ENCODE measurements at regions not wholly inside any gene's neighbourhood (a gene's known extent, or its start where the extent isn't known, plus 50 kb on each side); places are given as distances from the start of the nearest gene placed in this dataset.
"Not testable (repeated sequence)": the region's sequence is repeated elsewhere in the genome, so short reads cannot be mapped to it uniquely, and the experiment has no call there.

- H3K4me3 Mint-ChIP-seq (ENCODE audit: low read depth, unreplicated experiment), result no peak overlapping the region
- CTCF ChIA-PET, result interaction anchor here (0.6 to 0.7 kb wide), 2 partner anchors 406 to 1846 kb away, joined by 3 to 5 read pairs; no protein-coding TSS in a partner anchor
- no peak for DNase-seq
- no peaks in the 10 kb centered on the region for H3K27me3 Mint-ChIP-seq (ENCODE audit: unreplicated experiment)
- H3K27ac Mint-ChIP-seq (ENCODE audit: unreplicated experiment), result no peak overlapping the region
- H3K4me1 Mint-ChIP-seq (ENCODE audit: low read depth, unreplicated experiment), result no peaks in the 10 kb centered on the region
- TF ChIP-seq CTCF (IDR thresholded peaks at IDR 0.05; ENCODE audit: unreplicated experiment), result no peak
- peaks cover 6% of the 10 kb centered on the region for H3K9me3 Mint-ChIP-seq (ENCODE audit: low read depth, unreplicated experiment)
- BruUV-seq (replicated peaks), result no TSS peak
- intact Hi-C loops (cut with micrococcal nuclease; ENCODE audit: unreplicated experiment), result no loop called here
- peaks cover 5% of the 10 kb centered on the region for H3K36me3 Mint-ChIP-seq (ENCODE audit: insufficient read depth, unreplicated experiment)
These were observed 162.5 kb upstream of the MALRD1 start for GRCh38 chr10:18886102-18886501.

DNA sequence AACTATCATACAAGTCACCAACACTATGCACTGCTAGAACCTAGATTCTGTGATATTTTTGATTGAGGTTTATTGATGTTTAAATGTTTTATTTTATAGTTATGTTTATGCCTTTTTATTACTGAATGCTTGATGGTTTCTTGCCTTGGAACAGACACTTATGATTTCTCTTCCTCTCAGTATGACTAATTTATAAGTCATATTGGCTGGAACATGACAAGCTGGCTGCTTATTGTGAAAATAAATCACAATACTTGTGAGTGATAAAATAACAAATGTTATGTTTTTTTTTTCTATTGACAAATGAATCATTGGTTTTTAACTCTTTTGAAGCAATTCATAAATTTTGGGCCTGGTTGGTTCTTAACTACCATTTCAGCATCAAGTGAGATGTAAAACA lies 142.0 kb upstream of the MALRD1 start:
- Mint-ChIP-seq H3K4me1 (ENCODE audit: low read depth, unreplicated experiment) (no peaks in the 10 kb centered on the region), H3K27me3 (ENCODE audit: unreplicated experiment) (no peaks in the 10 kb centered on the region), H3K4me3 (ENCODE audit: low read depth, unreplicated experiment) (no peak overlapping the region), H3K9me3 (ENCODE audit: low read depth, unreplicated experiment) (peaks cover 13% of the 10 kb centered on the region), H3K36me3 (ENCODE audit: insufficient read depth, unreplicated experiment) (no peaks in the 10 kb centered on the region), H3K27ac (ENCODE audit: unreplicated experiment) (no peak overlapping the region)
- intact Hi-C loops (cut with micrococcal nuclease; ENCODE audit: unreplicated experiment), result no loop called here
- CTCF ChIA-PET, result no interaction called here
- no peak for TF ChIP-seq CTCF (IDR thresholded peaks at IDR 0.05; ENCODE audit: unreplicated experiment)
- no peak for DNase-seq
- BruUV-seq (replicated peaks), result no TSS peak

GRCh38 chr10:18917431-18917830 lies 131.2 kb upstream of the MALRD1 start:
- intact Hi-C loops (cut with micrococcal nuclease; ENCODE audit: unreplicated experiment); H3K36me3 Mint-ChIP-seq (ENCODE audit: insufficient read depth, unreplicated experiment); H3K27ac Mint-ChIP-seq (ENCODE audit: unreplicated experiment); BruUV-seq (replicated peaks); H3K4me1 Mint-ChIP-seq (ENCODE audit: low read depth, unreplicated experiment); H3K4me3 Mint-ChIP-seq (ENCODE audit: low read depth, unreplicated experiment); CTCF ChIA-PET; H3K9me3 Mint-ChIP-seq (ENCODE audit: low read depth, unreplicated experiment); H3K27me3 Mint-ChIP-seq (ENCODE audit: unreplicated experiment); DNase-seq: not testable (repeated sequence)

GRCh38 chr10:18918532-18918931 lies 130.1 kb upstream of the MALRD1 start:
- DNase-seq, result no peak
- no TSS peak for BruUV-seq (replicated peaks)
- Mint-ChIP-seq H3K27me3 (ENCODE audit: unreplicated experiment) (no peaks in the 10 kb centered on the region), H3K4me1 (ENCODE audit: low read depth, unreplicated experiment) (no peaks in the 10 kb centered on the region), H3K9me3 (ENCODE audit: low read depth, unreplicated experiment) (peaks cover 12% of the 10 kb centered on the region), H3K36me3 (ENCODE audit: insufficient read depth, unreplicated experiment) (no peaks in the 10 kb centered on the region), H3K4me3 (ENCODE audit: low read depth, unreplicated experiment) (no peak overlapping the region), H3K27ac (ENCODE audit: unreplicated experiment) (no peak overlapping the region)
- TF ChIP-seq CTCF (IDR thresholded peaks at IDR 0.05; ENCODE audit: unreplicated experiment), result no peak
- intact Hi-C loops (cut with micrococcal nuclease; ENCODE audit: unreplicated experiment), result no loop called here
- CTCF ChIA-PET, result no interaction called here

DNA sequence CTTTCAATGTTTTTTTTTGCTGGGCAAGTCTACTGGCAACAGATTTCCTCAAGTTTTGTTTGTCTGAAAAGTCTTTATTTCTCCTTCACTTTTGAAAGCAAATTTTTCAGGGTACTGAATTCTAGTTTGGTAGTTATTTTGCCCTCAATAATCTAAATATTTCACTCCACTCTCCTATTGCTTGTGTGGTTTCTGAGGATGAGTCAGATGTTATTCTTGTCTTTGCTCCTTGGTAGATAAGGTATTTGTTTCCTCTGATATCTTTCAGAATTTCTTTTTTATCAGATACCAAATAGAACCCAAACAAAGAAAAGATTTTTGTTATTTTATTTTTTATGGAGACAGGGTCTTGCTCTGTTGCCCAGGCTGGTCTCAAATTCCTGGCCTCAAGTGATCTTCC lies 99.2 kb upstream of the MALRD1 start:
- Mint-ChIP-seq H3K27ac (ENCODE audit: unreplicated experiment) (no peak overlapping the region), H3K27me3 (ENCODE audit: unreplicated experiment) (no peaks in the 10 kb centered on the region)

GRCh38 chr10:18951072-18951823 lies 97.4 kb upstream of the MALRD1 start:
- H3K9me3 Mint-ChIP-seq (ENCODE audit: low read depth, unreplicated experiment); intact Hi-C loops (cut with micrococcal nuclease; ENCODE audit: unreplicated experiment); BruUV-seq (replicated peaks); H3K36me3 Mint-ChIP-seq (ENCODE audit: insufficient read depth, unreplicated experiment); DNase-seq; H3K27ac Mint-ChIP-seq (ENCODE audit: unreplicated experiment); CTCF ChIA-PET; H3K27me3 Mint-ChIP-seq (ENCODE audit: unreplicated experiment); H3K4me1 Mint-ChIP-seq (ENCODE audit: low read depth, unreplicated experiment); H3K4me3 Mint-ChIP-seq (ENCODE audit: low read depth, unreplicated experiment): not testable (repeated sequence)

More for the DNA sequence above, 99.2 kb upstream of the MALRD1 start:
- TF ChIP-seq CTCF (IDR thresholded peaks at IDR 0.05; ENCODE audit: unreplicated experiment), result no peak
- intact Hi-C loops (cut with micrococcal nuclease; ENCODE audit: unreplicated experiment), result no loop called here
- H3K4me1 Mint-ChIP-seq (ENCODE audit: low read depth, unreplicated experiment), result no peaks in the 10 kb centered on the region
- peaks cover 4% of the 10 kb centered on the region for H3K9me3 Mint-ChIP-seq (ENCODE audit: low read depth, unreplicated experiment)
- H3K36me3 Mint-ChIP-seq (ENCODE audit: insufficient read depth, unreplicated experiment), result no peaks in the 10 kb centered on the region
- H3K4me3 Mint-ChIP-seq (ENCODE audit: low read depth, unreplicated experiment), result no peak overlapping the region
- no TSS peak for BruUV-seq (replicated peaks)
- no peak for DNase-seq
- CTCF ChIA-PET, result no interaction called here
